GM18505 (cell line): ENCODE measurements at regions not wholly inside any gene's neighbourhood (a gene's known extent, or its start where the extent isn't known, plus 50 kb on each side); places are given as distances from the start of the nearest gene placed in this dataset.

ENCODE experiments used
- ATAC-seq: cut with Tn5 transposase; IDR thresholded peaks from one replicate; pipeline ENCODE4 v1.9.1; 2021; ENCODE audit not compliant: unreplicated experiment
- POLR2A ChIP-seq: IDR thresholded peaks from 4 replicates; pipeline ENCODE4 v1.6.1; 2011; ENCODE audit warnings: borderline replicate concordance; ENCODE audit not compliant: insufficient read depth, insufficient read length; ENCODE audit errors: extremely low read depth

GRCh38 chr9:17967731-17968130 is 388.9 kb downstream of the SH3GL2 start:
- TF ChIP-seq POLR2A: no peak

GRCh38 chr9:17969232-17969631 is 390.4 kb downstream of the SH3GL2 start:
- no peak for TF ChIP-seq POLR2A
- ATAC-seq: no peak

More at GRCh38 chr9:17967731-17968130, 388.9 kb downstream of the SH3GL2 start:
- ATAC-seq: no peak

GRCh38 chr9:17970277-17970676 is 391.4 kb downstream of the SH3GL2 start:
- ATAC-seq: no peak
- TF ChIP-seq POLR2A: no peak

DNA sequence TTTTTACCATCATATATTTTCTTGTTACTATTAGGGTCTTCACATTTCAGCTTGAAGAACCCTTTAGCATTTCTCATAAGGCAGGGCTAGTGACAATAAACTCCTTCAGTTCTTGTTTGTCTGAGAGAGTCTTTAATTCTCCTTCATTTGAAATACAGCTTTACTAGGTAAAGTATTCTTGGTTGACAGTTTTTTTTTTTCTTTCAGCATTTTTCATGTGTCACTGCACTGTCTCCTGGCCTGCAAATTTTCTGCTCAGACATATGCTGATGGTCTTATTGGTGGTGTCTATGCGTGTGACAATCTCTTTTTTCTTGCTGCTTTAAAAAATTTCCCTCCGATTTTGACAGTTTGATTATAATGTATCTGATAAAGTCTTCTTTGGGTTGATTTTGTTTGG is 399.9 kb downstream of the SH3GL2 start:
- ATAC-seq: no peak

GRCh38 chr9:17986595-17986994 is 407.7 kb downstream of the SH3GL2 start:
- ATAC-seq: no peak
- no peak for TF ChIP-seq POLR2A

More for the DNA sequence above, 399.9 kb downstream of the SH3GL2 start:
- no peak for TF ChIP-seq POLR2A

GRCh38 chr9:17987189-17987588 is 408.3 kb downstream of the SH3GL2 start:
- no peak for ATAC-seq
- TF ChIP-seq POLR2A: no peak

GRCh38 chr9:17988489-17988888 is 409.6 kb downstream of the SH3GL2 start:
- no peak for ATAC-seq
- TF ChIP-seq POLR2A: no peak

- ATAC-seq: no peak
- TF ChIP-seq POLR2A: no peak
Measured at GRCh38 chr9:17990602-17991001, 411.7 kb downstream of the SH3GL2 start.

GRCh38 chr9:17993024-17993423 is 414.2 kb downstream of the SH3GL2 start:
- no peak for ATAC-seq
- TF ChIP-seq POLR2A: no peak

GRCh38 chr9:17994695-17995425 is 416.0 kb downstream of the SH3GL2 start:
- TF ChIP-seq POLR2A: no peak
- no peak for ATAC-seq

- TF ChIP-seq POLR2A: no peak
- ATAC-seq: no peak
Measured at GRCh38 chr9:17996728-17997127, 417.9 kb downstream of the SH3GL2 start.

- no peak for TF ChIP-seq POLR2A
- no peak for ATAC-seq
Measured at GRCh38 chr9:18002718-18003438, 424.0 kb downstream of the SH3GL2 start.

DNA sequence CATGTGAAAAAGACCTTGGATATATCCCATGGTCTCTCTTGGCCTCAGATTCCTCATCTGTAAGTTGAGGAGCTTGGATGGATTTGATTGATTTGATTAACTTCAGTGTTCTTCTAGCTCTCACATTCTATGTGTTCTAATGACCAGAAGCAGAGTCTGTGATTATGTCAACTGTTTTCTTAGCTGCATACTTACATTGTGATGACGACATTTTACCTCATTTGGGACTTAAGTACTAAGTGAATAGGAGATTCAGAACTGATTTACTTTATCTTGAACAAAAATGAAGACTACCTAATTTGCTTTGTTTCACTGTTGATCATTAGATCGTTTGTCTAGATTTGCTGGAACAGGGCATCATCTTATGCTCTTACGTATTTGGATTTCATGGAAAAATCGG is 427.7 kb downstream of the SH3GL2 start:
- no peak for TF ChIP-seq POLR2A
- no peak for ATAC-seq

- no peak for ATAC-seq
- TF ChIP-seq POLR2A: no peak
Measured at GRCh38 chr9:18007621-18008020, 428.8 kb downstream of the SH3GL2 start.
